WTC11 (cell line): ENCODE measurements at regions not wholly inside any gene's neighbourhood (a gene's known extent, or its start where the extent isn't known, plus 50 kb on each side); places are given as distances from the start of the nearest gene placed in this dataset.

Experiments
- ATAC-seq: fragments of 200-7000 bp; cut with Tn5 transposase; 2 replicates; pipeline ENCODE4 v1.10.0; 2021; ENCODE audit warnings: mild to moderate bottlenecking, moderate library complexity
- CTCF ChIA-PET: fragments of 300-600 bp; sonication (Branson Sonifier 250); formaldehyde crosslinking; loops from one replicate; lab custom pipeline; 2021; ENCODE audit warnings: antibody characterized with exemption; lab: Charles Lee
- POLR2A ChIA-PET: fragments of 350-600 bp; sonication (Branson Sonifier 250); formaldehyde crosslinking; loops from one replicate; lab custom pipeline; 2021; ENCODE audit warnings: antibody characterized with exemption; lab: Charles Lee
- DNase-seq: peaks from one replicate; pipeline ENCODE4 v3.0.0; 2021; ENCODE audit warnings: low spot score
- H3K27ac Mint-ChIP-seq: 2 replicates; pipeline ENCODE4 v1.8.0; 2021; ENCODE audit warnings: mixed read lengths
- H3K27me3 Mint-ChIP-seq: 2 replicates; pipeline ENCODE4 v1.8.0; 2021; ENCODE audit warnings: low read depth, mild to moderate bottlenecking, moderate library complexity, mixed read lengths
- H3K36me3 Mint-ChIP-seq: 2 replicates; pipeline ENCODE4 v1.8.0; 2021; ENCODE audit warnings: mixed read lengths
- H3K4me1 Mint-ChIP-seq: 2 replicates; pipeline ENCODE4 v1.8.0; 2022; ENCODE audit warnings: mixed read lengths
- H3K4me3 Mint-ChIP-seq: 2 replicates; pipeline ENCODE4 v1.8.0; 2021; ENCODE audit warnings: mild to moderate bottlenecking, moderate library complexity, mixed read lengths
- H3K9me3 Mint-ChIP-seq: 2 replicates; pipeline ENCODE4 v1.8.0; 2021; ENCODE audit warnings: mixed read lengths
- ATF1 ChIP-seq: sonication (generic); formaldehyde crosslinking; IDR thresholded peaks from 2 replicates; pipeline ENCODE4 v1.8.1; 2023; ENCODE audit warnings: mild to moderate bottlenecking, moderate library complexity, missing genetic modification reagents
- CBFB ChIP-seq: sonication (generic); formaldehyde crosslinking; IDR thresholded peaks from 2 replicates; pipeline ENCODE4 v1.8.1; 2022; ENCODE audit warnings: mild to moderate bottlenecking, low read depth, missing genetic modification reagents
- E2F5 ChIP-seq: sonication (generic); formaldehyde crosslinking; IDR thresholded peaks from 2 replicates; pipeline ENCODE4 v1.8.1; 2022; ENCODE audit warnings: mild to moderate bottlenecking, moderate library complexity, missing genetic modification reagents
- EMX1 ChIP-seq: fragments of 250-450 bp; sonication (Bioruptor Pico); IDR thresholded peaks from 2 replicates; pipeline ENCODE4 v1.8.0; 2021; ENCODE audit warnings: mild to moderate bottlenecking
- FOXK1 ChIP-seq: sonication (generic); formaldehyde crosslinking; IDR thresholded peaks from 2 replicates; pipeline ENCODE4 v1.8.0; 2022; ENCODE audit warnings: mild to moderate bottlenecking, moderate library complexity, missing genetic modification reagents
- GRHL2 ChIP-seq: fragments of 250-450 bp; sonication (Bioruptor Pico); IDR thresholded peaks from 2 replicates; pipeline ENCODE4 v1.8.0; 2022; ENCODE audit warnings: mild to moderate bottlenecking, moderate library complexity; ENCODE audit not compliant: insufficient replicate concordance, severe bottlenecking
- HMGA2 ChIP-seq: fragments of 250-450 bp; sonication (Bioruptor Pico); IDR thresholded peaks from 2 replicates; pipeline ENCODE4 v1.4.0; 2021; ENCODE audit warnings: mild to moderate bottlenecking, moderate library complexity
- NR2C2 ChIP-seq: sonication (generic); formaldehyde crosslinking; IDR thresholded peaks from 2 replicates; pipeline ENCODE4 v1.8.0; 2022; ENCODE audit warnings: mild to moderate bottlenecking, missing genetic modification reagents
- OVOL2 ChIP-seq: fragments of 250-450 bp; sonication (Bioruptor Pico); IDR thresholded peaks from 2 replicates; pipeline ENCODE4 v1.9.0; 2021; ENCODE audit warnings: mild to moderate bottlenecking, borderline replicate concordance
- PRRX2 ChIP-seq: fragments of 250-450 bp; sonication (Bioruptor Pico); IDR thresholded peaks from 2 replicates; pipeline ENCODE4 v1.8.0; 2021; ENCODE audit warnings: mild to moderate bottlenecking
- SMAD3 ChIP-seq: sonication (generic); formaldehyde crosslinking; IDR thresholded peaks from 2 replicates; pipeline ENCODE4 v1.8.0; 2022; ENCODE audit warnings: missing genetic modification reagents, mild to moderate bottlenecking, borderline replicate concordance
- TCF7 ChIP-seq: sonication (generic); formaldehyde crosslinking; IDR thresholded peaks from 2 replicates; pipeline ENCODE4 v1.8.0; 2022; ENCODE audit warnings: mild to moderate bottlenecking, low read depth, missing genetic modification reagents, moderate library complexity
- TEAD4 ChIP-seq: sonication (generic); formaldehyde crosslinking; IDR thresholded peaks from 2 replicates; pipeline ENCODE4 v1.8.0; 2022; ENCODE audit warnings: mild to moderate bottlenecking, missing genetic modification reagents
- ZNF219 ChIP-seq: sonication (generic); formaldehyde crosslinking; IDR thresholded peaks from 2 replicates; pipeline ENCODE4 v1.8.0; 2023; ENCODE audit warnings: missing genetic modification reagents, mild to moderate bottlenecking, borderline replicate concordance
- ZNF317 ChIP-seq: sonication (generic); formaldehyde crosslinking; IDR thresholded peaks from 2 replicates; pipeline ENCODE4 v1.8.1; 2023; ENCODE audit warnings: low read depth, mild to moderate bottlenecking, moderate library complexity, missing genetic modification reagents, borderline replicate concordance
- ZNF512 ChIP-seq: sonication (generic); formaldehyde crosslinking; IDR thresholded peaks from 2 replicates; pipeline ENCODE4 v1.8.1; 2022; ENCODE audit warnings: missing genetic modification reagents, borderline replicate concordance
- TF ChIP-seq, protein P1 (sequence below): sonication (generic); formaldehyde crosslinking; conservative IDR thresholded peaks from 2 replicates; pipeline ENCODE4 v1.8.1; 2023; ENCODE audit warnings: mild to moderate bottlenecking, low read depth, missing genetic modification reagents, moderate library complexity
- TF ChIP-seq, protein P2 (sequence below): fragments of 200-600 bp; IDR thresholded peaks from 2 replicates; pipeline ENCODE4 v1.8.0; 2022; ENCODE audit warnings: antibody characterized with exemption
- TF ChIP-seq, protein P3 (sequence below): sonication (generic); formaldehyde crosslinking; IDR thresholded peaks from 2 replicates; pipeline ENCODE4 v1.8.1; 2022; ENCODE audit warnings: mild to moderate bottlenecking, missing genetic modification reagents, moderate library complexity, borderline replicate concordance
- TF ChIP-seq, protein P4 (sequence below): sonication (generic); formaldehyde crosslinking; IDR thresholded peaks from 2 replicates; pipeline ENCODE4 v1.8.0; 2023; ENCODE audit warnings: missing genetic modification reagents

DNA sequence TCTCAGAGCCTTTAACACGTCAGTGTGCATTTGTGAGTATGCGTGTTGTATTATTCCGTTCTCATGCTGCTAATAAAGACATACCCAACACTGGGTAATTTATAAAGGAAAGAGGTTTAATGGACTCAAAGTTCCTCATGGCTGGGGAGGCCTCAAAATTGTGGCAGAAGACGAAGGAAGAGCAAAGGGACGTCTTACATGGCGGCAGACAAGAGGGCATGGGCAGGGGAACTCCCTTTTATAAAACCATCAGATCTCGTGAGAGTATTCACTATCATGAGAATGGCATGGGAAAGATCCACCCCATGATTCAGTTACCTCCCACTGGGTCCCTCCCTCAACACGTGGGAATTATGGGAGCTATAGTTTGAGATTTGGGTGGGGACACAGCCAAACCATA is 285.0 kb downstream of the PBX3 start:
- ATAC-seq (no peak), DNase-seq (no peak)
- POLR2A ChIA-PET: no interaction called here
- H3K4me1 Mint-ChIP-seq: no peaks in the 10 kb centered on the region
- H3K27me3 Mint-ChIP-seq: no peaks in the 10 kb centered on the region
- peaks cover 4% of the 10 kb centered on the region; the same call in 1 of the 2 replicates for H3K9me3 Mint-ChIP-seq
- TF ChIP-seq CBFB (CRISPR knock-in tag) (no peak), ATF1 (CRISPR knock-in tag) (no peak), HMGA2 (CRISPR knock-in tag) (no peak), EMX1 (CRISPR knock-in tag) (no peak), ZNF219 (CRISPR knock-in tag) (no peak), PRRX2 (CRISPR knock-in tag) (no peak), TCF7 (no peak), TEAD4 (CRISPR knock-in tag) (no peak), GRHL2 (no peak), NR2C2 (no peak), FOXK1 (CRISPR knock-in tag) (no peak), SMAD3 (CRISPR knock-in tag) (no peak), ZNF512 (CRISPR knock-in tag) (no peak), OVOL2 (no peak), ZNF317 (no peak), E2F5 (no peak)
- TF ChIP-seq, protein P1, sequence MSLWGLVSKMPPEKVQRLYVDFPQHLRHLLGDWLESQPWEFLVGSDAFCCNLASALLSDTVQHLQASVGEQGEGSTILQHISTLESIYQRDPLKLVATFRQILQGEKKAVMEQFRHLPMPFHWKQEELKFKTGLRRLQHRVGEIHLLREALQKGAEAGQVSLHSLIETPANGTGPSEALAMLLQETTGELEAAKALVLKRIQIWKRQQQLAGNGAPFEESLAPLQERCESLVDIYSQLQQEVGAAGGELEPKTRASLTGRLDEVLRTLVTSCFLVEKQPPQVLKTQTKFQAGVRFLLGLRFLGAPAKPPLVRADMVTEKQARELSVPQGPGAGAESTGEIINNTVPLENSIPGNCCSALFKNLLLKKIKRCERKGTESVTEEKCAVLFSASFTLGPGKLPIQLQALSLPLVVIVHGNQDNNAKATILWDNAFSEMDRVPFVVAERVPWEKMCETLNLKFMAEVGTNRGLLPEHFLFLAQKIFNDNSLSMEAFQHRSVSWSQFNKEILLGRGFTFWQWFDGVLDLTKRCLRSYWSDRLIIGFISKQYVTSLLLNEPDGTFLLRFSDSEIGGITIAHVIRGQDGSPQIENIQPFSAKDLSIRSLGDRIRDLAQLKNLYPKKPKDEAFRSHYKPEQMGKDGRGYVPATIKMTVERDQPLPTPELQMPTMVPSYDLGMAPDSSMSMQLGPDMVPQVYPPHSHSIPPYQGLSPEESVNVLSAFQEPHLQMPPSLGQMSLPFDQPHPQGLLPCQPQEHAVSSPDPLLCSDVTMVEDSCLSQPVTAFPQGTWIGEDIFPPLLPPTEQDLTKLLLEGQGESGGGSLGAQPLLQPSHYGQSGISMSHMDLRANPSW (CRISPR knock-in tag): no peak
- TF ChIP-seq, protein P2, sequence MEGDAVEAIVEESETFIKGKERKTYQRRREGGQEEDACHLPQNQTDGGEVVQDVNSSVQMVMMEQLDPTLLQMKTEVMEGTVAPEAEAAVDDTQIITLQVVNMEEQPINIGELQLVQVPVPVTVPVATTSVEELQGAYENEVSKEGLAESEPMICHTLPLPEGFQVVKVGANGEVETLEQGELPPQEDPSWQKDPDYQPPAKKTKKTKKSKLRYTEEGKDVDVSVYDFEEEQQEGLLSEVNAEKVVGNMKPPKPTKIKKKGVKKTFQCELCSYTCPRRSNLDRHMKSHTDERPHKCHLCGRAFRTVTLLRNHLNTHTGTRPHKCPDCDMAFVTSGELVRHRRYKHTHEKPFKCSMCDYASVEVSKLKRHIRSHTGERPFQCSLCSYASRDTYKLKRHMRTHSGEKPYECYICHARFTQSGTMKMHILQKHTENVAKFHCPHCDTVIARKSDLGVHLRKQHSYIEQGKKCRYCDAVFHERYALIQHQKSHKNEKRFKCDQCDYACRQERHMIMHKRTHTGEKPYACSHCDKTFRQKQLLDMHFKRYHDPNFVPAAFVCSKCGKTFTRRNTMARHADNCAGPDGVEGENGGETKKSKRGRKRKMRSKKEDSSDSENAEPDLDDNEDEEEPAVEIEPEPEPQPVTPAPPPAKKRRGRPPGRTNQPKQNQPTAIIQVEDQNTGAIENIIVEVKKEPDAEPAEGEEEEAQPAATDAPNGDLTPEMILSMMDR: no peak
- TF ChIP-seq, protein P3, sequence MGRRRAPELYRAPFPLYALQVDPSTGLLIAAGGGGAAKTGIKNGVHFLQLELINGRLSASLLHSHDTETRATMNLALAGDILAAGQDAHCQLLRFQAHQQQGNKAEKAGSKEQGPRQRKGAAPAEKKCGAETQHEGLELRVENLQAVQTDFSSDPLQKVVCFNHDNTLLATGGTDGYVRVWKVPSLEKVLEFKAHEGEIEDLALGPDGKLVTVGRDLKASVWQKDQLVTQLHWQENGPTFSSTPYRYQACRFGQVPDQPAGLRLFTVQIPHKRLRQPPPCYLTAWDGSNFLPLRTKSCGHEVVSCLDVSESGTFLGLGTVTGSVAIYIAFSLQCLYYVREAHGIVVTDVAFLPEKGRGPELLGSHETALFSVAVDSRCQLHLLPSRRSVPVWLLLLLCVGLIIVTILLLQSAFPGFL (CRISPR knock-in tag): no peak
- TF ChIP-seq, protein P4, sequence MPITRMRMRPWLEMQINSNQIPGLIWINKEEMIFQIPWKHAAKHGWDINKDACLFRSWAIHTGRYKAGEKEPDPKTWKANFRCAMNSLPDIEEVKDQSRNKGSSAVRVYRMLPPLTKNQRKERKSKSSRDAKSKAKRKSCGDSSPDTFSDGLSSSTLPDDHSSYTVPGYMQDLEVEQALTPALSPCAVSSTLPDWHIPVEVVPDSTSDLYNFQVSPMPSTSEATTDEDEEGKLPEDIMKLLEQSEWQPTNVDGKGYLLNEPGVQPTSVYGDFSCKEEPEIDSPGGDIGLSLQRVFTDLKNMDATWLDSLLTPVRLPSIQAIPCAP (CRISPR knock-in tag): no peak
- H3K4me3 Mint-ChIP-seq: no peak overlapping the region
- CTCF ChIA-PET: no interaction called here
- no peak overlapping the region for H3K27ac Mint-ChIP-seq
- no peaks in the 10 kb centered on the region for H3K36me3 Mint-ChIP-seq
